Right kidney (tissue), 1 donor: ENCODE measurements at regions not wholly inside any gene's neighbourhood (a gene's known extent, or its start where the extent isn't known, plus 50 kb on each side); places are given as distances from the start of the nearest gene placed in this dataset.
"Not testable (repeated sequence)": the region's sequence is repeated elsewhere in the genome, so short reads cannot be mapped to it uniquely, and the experiment has no call there.

Source experiments
- DNase-seq: peaks from one replicate; pipeline ENCODE4 v3.0.0-alpha.2; 2016

- no peak for DNase-seq
These were observed 66.2 kb downstream of the SC5D start for GRCh38 chr11:121358760-121359159.

GRCh38 chr11:121359591-121359990 is 67.0 kb downstream of the SC5D start:
- no peak for DNase-seq

DNA sequence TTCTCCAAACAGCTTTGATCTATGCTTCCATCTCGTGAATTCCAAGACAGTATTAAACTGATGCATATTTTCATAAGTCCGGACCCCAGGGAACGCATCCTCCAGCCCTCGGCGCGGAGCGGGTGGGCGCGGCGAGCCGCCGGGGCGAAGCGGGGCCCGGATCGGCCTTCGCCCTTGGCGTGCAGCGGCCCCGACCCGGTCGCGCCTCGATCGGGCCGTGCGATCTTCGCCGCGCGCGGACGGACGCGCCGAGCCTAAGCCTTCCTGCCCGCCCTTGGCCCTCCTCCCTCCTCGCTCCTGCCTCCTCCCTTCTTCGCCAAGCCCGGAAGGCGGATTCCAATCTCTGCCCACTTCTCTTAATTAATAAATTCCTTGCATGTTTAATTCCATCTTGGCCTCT is 70.4 kb downstream of the SC5D start:
- DNase-seq, result not testable (repeated sequence)

GRCh38 chr11:121365304-121365703 is 72.7 kb downstream of the SC5D start:
- DNase-seq, result no peak

GRCh38 chr11:121366038-121366437 is 73.5 kb downstream of the SC5D start:
- DNase-seq, result no peak

DNA sequence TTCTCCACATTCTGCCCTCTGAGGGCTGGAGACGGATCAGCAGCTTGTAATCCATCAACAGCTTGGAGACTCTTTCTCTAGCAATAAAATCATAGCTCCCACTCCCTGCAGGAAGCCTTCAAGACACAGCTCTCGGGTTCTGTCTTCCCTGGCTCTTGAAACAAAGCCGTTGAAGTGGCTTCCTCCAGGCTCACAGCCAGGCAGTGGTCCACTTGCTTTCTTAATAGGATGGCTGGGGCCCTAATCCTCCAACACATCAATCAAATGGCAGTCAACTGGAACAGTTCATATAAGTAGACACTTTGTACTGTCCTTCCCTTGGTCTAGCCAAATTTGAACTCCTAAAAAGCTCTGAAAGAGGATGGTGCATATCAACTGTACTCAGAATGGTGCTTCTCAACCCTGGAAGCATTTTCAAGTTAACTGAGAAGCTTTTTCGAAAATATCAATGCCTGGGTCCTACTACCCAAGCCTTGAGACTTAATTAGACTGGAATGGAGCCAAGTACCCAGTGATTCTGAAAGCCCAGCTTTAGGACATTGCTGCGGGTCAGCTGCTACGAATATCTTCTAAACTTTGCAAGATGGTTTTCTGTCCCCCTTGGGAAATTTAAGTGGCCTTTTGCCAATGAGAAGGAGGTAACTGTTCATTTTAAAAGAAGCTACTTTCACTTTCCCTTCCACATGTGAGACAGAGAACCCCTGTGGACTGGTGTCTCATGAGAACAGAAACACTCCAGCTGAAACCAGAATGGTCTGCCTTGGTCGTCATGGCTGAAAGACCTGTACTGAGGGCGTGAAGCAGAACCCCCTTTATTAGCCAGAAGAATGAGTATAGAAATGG is 74.7 kb downstream of the SC5D start:
- DNase-seq, result peak; percentile 36

- DNase-seq, result no peak
These were observed 75.3 kb downstream of the SC5D start for GRCh38 chr11:121367844-121368225.

DNA sequence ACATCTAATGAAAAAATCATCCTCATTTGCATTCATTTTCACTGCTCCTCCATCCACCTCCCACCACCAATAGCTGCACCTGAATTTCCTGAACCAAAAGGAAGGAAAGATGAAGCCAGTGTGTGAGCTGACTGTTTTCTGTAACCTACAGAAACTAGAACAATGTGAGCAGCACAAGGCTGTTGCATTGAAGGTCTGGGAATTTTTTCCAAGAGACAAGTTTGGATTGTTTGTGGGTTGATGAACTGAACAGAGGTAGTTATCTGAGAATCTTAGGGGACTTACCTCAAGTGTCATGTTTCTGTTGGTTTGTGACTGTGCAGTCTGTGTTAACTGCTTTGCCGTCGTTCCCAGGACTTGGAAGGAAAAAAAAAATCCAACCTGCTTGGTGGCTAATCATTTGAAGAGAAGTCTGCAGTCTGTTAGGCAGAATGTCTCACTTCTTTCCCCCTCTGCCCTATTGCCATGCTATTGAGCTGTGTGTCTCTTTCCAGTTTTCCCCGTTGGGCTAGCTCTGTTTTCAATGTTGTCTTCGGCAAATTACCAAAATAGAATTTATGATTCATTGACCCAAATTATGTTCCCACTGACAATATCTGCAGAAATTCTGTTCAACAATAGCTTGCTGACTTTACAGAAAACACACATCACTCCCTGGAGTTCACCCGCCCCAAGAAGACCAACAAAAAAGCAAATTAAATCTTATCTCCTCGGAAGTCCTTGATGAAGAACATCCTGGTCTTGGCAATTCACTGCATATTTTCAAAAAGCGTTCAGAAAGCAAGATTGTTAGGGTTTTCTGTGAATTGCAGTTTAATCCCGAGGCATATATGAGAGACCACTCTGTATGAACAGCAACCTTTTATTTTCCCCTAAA is 76.0 kb downstream of the SC5D start:
- peak; percentile 25 for DNase-seq

DNA sequence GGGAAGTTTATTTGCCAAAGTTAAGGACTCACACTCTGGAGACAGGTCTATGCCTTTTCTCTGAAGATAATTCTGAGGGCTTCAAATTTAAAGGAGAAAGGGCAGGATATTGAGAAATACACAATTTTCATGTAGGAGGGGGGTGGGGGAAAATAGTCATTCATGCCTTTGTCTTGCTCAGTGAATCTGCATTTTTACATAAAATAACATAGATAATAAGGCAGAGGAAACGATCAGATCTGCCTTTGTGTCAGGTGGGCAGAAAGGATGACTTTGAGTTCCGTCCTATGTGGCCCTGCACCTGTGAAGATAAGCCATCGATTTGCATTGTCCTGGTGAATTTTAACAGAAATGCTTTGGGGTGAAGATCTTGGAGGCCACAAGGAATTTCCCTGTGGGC is 76.8 kb downstream of the SC5D start:
- no peak for DNase-seq

DNA sequence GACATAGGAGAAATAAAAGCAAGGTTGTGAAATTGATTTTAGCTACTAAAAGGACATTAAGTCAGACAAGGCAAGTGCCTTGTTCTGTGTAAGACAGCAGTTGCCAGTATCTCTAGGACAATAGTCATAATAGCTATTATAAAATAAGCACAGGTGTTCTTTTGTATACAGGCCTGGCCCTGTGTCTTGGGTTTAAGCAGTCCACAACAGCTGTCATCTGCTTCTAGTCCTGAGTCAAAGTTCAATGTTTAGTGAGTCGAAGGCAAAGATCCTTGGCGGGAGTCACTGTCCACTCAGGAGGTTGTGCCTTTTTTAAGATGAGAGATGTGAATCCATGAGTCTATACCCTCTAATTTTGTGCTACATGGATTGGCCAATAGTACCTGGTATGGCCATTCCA is 79.5 kb downstream of the SC5D start:
- DNase-seq, result no peak

DNA sequence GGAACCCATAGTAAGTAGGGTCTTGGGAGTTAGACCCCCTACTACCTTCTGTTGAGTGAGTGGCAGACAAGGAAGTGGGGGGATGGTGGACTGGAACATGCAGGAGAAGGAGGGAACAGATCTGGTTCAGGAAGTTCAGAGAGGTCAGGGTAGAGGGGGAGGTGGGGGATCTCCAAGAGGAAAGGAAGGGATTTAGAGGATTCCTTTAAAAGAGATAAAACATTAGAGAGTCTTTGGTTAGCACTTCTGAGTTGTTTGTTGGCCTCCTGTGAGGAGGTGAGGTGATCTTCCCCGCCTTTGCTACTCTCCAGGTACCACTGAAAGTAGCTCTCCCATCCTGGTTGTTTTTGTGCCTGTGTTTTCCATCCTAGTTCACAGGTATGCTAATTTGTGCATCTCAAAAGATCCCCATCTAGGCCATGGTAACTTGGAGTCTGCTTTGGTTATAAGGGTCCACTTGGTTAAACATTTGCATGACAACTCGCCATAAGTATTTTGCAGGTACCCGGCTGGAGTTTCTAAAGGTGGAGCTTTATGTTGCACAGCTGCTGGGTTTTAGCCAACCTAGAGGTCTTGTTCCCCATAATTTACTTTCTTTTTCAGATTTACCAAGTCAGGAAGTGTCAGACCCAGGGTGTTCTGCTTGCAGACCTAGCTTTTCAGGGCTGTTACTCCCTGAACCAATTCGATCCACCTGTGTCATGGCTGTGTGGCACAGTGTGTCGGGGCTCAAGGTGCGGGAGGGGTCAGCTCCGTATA is 79.3 kb upstream of the SORL1 start:
- no peak for DNase-seq

- no peak for DNase-seq
These were observed 77.7 kb upstream of the SORL1 start for GRCh38 chr11:121374286-121374985.

GRCh38 chr11:121376130-121376529 is 76.0 kb upstream of the SORL1 start:
- no peak for DNase-seq

- DNase-seq, result not testable (repeated sequence)
These were observed 72.8 kb upstream of the SORL1 start for GRCh38 chr11:121379145-121379810.

- no peak for DNase-seq
These were observed 68.4 kb upstream of the SORL1 start for GRCh38 chr11:121383716-121384115.

DNA sequence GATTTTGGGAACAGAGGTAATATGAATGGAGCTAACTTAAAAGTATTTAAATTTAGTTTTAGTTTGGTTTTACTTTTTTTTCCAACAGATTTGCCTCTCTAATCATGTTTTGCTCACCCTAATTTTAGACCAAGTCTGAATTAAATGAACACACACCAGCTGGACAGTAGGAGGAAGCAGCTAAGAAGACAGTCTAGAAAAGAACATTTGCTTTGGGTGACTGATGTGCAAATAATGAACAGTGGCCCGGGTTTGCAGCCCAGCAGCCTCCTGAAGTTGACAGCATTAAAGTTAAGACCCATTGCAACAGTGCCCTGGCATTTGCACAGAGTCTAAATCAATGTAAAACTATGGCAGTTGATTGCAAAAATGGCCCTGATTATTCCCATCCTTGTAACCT is 66.4 kb upstream of the SORL1 start:
- no peak for DNase-seq
